HepG2 (cell line): ENCODE measurements at regions not wholly inside any gene's neighbourhood (a gene's known extent, or its start where the extent isn't known, plus 50 kb on each side); places are given as distances from the start of the nearest gene placed in this dataset.
A peak's percentile ranks its signal among the peaks of the same experiment; 100 is the strongest.

Source experiments
- BORCS8-MEF2B ChIP-seq: sonication (generic); formaldehyde crosslinking; IDR thresholded peaks from 2 replicates; pipeline ENCODE4 v1.8.0; 2022; ENCODE audit warnings: mild to moderate bottlenecking, missing genetic modification reagents
- CHD2 ChIP-seq: IDR thresholded peaks from 2 replicates; pipeline ENCODE4 v1.6.1; 2011; ENCODE audit warnings: low read depth, low read length, improper control_type of control experiment
- CTCF ChIP-seq: sonication (generic); formaldehyde crosslinking; IDR thresholded peaks from 2 replicates; pipeline ENCODE4 v1.5.0; 2020; ENCODE audit warnings: mild to moderate bottlenecking, missing genetic modification reagents, moderate library complexity
- DNMT3B ChIP-seq: conservative IDR thresholded peaks from 2 replicates; pipeline ENCODE4 v1.6.1; 2016; ENCODE audit warnings: missing biosample characterization, control low read depth
- MXD4 ChIP-seq: IDR thresholded peaks from 2 replicates; pipeline ENCODE4 v1.6.1; 2016; ENCODE audit warnings: mild to moderate bottlenecking, missing biosample characterization, missing genetic modification reagents
- PCBP1 ChIP-seq: fragments of 200-400 bp; formaldehyde crosslinking; IDR thresholded peaks from 2 replicates; pipeline ENCODE4 v1.6.1; 2017; ENCODE audit warnings: mild to moderate bottlenecking, low read depth, low read length, borderline replicate concordance
- ZNF318 ChIP-seq: sonication (generic); formaldehyde crosslinking; IDR thresholded peaks from 2 replicates; pipeline ENCODE4 v1.4.0; 2020; ENCODE audit warnings: mild to moderate bottlenecking, missing genetic modification reagents
- ZNF770 ChIP-seq: sonication (generic); formaldehyde crosslinking; IDR thresholded peaks from 2 replicates; pipeline ENCODE4 v1.5.0; 2020; ENCODE audit warnings: mild to moderate bottlenecking, missing genetic modification reagents
- TF ChIP-seq, protein P1 (sequence below): sonication (generic); formaldehyde crosslinking; IDR thresholded peaks from 2 replicates; pipeline ENCODE4 v1.4.0; 2020; ENCODE audit warnings: mild to moderate bottlenecking, missing genetic modification reagents, borderline replicate concordance
- TF ChIP-seq, protein P2 (sequence below): sonication (generic); formaldehyde crosslinking; IDR thresholded peaks from 2 replicates; pipeline ENCODE4 v1.8.0; 2022; ENCODE audit warnings: mild to moderate bottlenecking, missing genetic modification reagents, moderate library complexity
- TF ChIP-seq, protein P3 (sequence below): sonication (generic); formaldehyde crosslinking; IDR thresholded peaks from 2 replicates; pipeline ENCODE4 v1.8.1; 2023; ENCODE audit warnings: mild to moderate bottlenecking, moderate library complexity, missing genetic modification reagents

DNA sequence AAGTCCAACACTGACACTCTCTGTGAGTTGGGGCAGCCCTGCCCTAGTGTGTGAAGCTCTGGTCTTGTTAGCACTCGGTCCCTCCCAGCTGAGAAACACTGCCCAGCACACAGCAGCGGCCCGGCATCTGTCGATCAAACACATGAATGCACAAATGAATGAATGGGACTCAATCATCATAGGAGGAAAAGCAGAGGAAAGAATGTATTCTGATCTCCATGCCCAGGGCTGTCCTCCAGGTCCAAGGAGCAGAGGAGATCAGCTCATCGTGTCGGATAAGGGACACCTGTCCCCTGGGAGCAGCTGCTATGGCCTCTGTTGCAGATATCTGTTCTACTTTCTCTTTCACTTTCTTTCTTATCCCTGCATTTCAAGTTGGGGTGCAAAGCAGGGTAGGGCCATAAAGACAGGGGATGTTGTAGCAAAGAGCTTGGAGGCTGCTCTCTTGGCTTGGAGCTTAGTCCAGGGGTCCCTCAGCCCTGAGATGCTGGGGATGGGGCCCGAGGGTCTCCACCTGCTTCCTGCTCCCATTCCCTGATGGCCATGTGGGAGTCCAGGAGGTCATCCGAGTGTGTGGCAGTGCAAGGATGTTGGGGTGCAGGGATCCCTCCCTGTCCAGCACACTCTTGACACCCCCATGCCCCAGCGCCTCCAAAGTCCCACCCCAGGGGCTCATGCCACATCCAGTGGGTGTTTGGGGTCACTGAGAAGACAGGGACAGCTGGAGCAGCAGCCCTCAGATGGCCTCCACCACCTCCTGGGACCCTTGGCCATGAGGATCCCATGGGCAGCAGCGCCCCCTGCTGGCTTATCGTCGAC lies 88.2 kb downstream of the IRF8 start (continued):
- peak; percentile 65 for TF ChIP-seq CTCF
- TF ChIP-seq DNMT3B = no peak
- TF ChIP-seq, protein P1, sequence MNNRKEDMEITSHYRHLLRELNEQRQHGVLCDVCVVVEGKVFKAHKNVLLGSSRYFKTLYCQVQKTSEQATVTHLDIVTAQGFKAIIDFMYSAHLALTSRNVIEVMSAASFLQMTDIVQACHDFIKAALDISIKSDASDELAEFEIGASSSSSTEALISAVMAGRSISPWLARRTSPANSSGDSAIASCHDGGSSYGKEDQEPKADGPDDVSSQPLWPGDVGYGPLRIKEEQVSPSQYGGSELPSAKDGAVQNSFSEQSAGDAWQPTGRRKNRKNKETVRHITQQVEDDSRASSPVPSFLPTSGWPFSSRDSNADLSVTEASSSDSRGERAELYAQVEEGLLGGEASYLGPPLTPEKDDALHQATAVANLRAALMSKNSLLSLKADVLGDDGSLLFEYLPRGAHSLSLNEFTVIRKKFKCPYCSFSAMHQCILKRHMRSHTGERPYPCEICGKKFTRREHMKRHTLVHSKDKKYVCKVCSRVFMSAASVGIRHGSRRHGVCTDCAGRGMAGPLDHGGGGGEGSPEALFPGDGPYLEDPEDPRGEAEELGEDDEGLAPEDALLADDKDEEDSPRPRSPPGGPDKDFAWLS (CRISPR knock-in tag) = no peak
- TF ChIP-seq, protein P2, sequence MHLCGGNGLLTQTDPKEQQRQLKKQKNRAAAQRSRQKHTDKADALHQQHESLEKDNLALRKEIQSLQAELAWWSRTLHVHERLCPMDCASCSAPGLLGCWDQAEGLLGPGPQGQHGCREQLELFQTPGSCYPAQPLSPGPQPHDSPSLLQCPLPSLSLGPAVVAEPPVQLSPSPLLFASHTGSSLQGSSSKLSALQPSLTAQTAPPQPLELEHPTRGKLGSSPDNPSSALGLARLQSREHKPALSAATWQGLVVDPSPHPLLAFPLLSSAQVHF (CRISPR knock-in tag) = no peak
- TF ChIP-seq ZNF770 (CRISPR knock-in tag) = no peak
- TF ChIP-seq, protein P3, sequence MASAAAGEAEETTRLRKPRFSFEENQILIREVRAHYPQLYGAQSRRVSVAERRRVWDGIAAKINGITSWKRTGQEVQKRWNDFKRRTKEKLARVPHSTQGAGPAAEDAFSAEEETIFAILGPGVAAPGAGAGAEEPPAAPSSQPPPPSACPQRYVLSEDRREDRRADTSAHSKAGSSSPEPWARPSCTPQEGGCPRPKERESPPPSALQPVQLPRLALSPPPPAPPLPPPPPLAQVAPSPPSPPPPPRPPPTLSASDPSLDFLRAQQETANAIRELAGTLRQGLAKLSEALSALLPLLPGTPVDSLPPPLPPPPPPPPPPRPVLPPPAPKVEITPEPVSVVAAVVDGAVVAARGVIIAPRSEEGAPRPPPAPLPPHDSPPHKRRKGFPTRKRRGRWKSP (CRISPR knock-in tag) = no peak
- no peak for TF ChIP-seq MXD4 (CRISPR knock-in tag)
- TF ChIP-seq PCBP1 = peak; percentile 83; the same call in 1 of the 2 replicates
- no peak for TF ChIP-seq ZNF318 (CRISPR knock-in tag)
- TF ChIP-seq CHD2 = no peak
- 0 out of 2 replicates have a peak, but pooled peaks have one; percentile 48 for TF ChIP-seq BORCS8-MEF2B (CRISPR knock-in tag)
